ENCODE measurements at regions not wholly inside any gene's neighbourhood (a gene's known extent, or its start where the extent isn't known, plus 50 kb on each side); places are given as distances from the start of the nearest gene placed in this dataset.

- TF ChIP-seq CTCF (IDR thresholded peaks at IDR 0.05; ENCODE audit: low read depth, low read length, missing input control) (no peak), ATF3 (IDR thresholded peaks at IDR 0.05) (no peak), NR2F2 (IDR thresholded peaks at IDR 0.05) (no peak), ZBTB33 (IDR thresholded peaks at IDR 0.05) (no peak), RAD21 (IDR thresholded peaks at IDR 0.05) (no peak)
Measured at GRCh38 chr5:104400941-104401340, 838.4 kb upstream of the NUDT12 start.

All from liver (tissue), 3 donors.